Caco-2 (cell line): ENCODE measurements at regions not wholly inside any gene's neighbourhood (a gene's known extent, or its start where the extent isn't known, plus 50 kb on each side); places are given as distances from the start of the nearest gene placed in this dataset.

Experiments used
- BruUV-seq: library from RNA; stranded (reverse); fragments of 400-500 nt; replicated peaks from 2 replicates; lab custom pipeline; 2021; lab: Mats Ljungman, UMichigan
- CTCF ChIA-PET: fragments of 300-600 bp; sonication (Branson Sonifier 250); formaldehyde crosslinking; loops from one replicate; lab custom pipeline; 2022; ENCODE audit warnings: antibody characterized with exemption; lab: Charles Lee
- POLR2A ChIA-PET: fragments of 300-600 bp; sonication (Branson Sonifier 250); formaldehyde crosslinking; loops from one replicate; lab custom pipeline; 2022; ENCODE audit warnings: antibody characterized with exemption; lab: Charles Lee
- DNase-seq, 2 experiments: peaks; one replicate each; pipeline versions ENCODE4 v3.0.0 to v3.0.0-alpha.2; 2020 to 2022
- H3K27me3 ChIP-seq: replicated peaks from 2 replicates; pipeline ENCODE4 v1.6.0; 2011; ENCODE audit warnings: low read length; ENCODE audit not compliant: control insufficient read depth, insufficient read depth
- H3K36me3 ChIP-seq: 2 replicates; pipeline ENCODE4 v1.5.1; 2011; ENCODE audit warnings: low read length; ENCODE audit not compliant: control insufficient read depth, insufficient read depth
- H3K4me1 ChIP-seq: fragments of 250-450 bp; sonication (Bioruptor Pico); 2 replicates; pipeline ENCODE4 v1.5.1; 2020; ENCODE audit warnings: mild to moderate bottlenecking
- H3K4me3 ChIP-seq: 2 replicates; pipeline ENCODE4 v1.5.1; 2011; ENCODE audit warnings: low read depth, mild to moderate bottlenecking, control low read depth, low read length
- H3K9me3 ChIP-seq: fragments of 250-450 bp; sonication (Bioruptor Pico); 2 replicates; pipeline ENCODE4 v1.5.1; 2020; ENCODE audit warnings: mild to moderate bottlenecking, moderate library complexity
- H3K27ac Mint-ChIP-seq: one replicate; pipeline ENCODE4 v1.8.0; 2022; ENCODE audit warnings: mixed read lengths; ENCODE audit not compliant: unreplicated experiment
- H3K27me3 Mint-ChIP-seq: one replicate; pipeline ENCODE4 v1.8.0; 2022; ENCODE audit warnings: mixed read lengths; ENCODE audit not compliant: insufficient read depth, unreplicated experiment
- H3K36me3 Mint-ChIP-seq: one replicate; pipeline ENCODE4 v1.8.0; 2022; ENCODE audit warnings: mild to moderate bottlenecking, mixed read lengths; ENCODE audit not compliant: insufficient read depth, unreplicated experiment
- H3K4me1 Mint-ChIP-seq: one replicate; pipeline ENCODE4 v1.8.0; 2022; ENCODE audit warnings: low read depth, mixed read lengths; ENCODE audit not compliant: unreplicated experiment
- H3K4me3 Mint-ChIP-seq: one replicate; pipeline ENCODE4 v1.8.0; 2022; ENCODE audit warnings: mild to moderate bottlenecking, moderate library complexity, mixed read lengths; ENCODE audit not compliant: unreplicated experiment
- H3K9me3 Mint-ChIP-seq: one replicate; pipeline ENCODE4 v1.8.0; 2022; ENCODE audit warnings: mixed read lengths; ENCODE audit not compliant: unreplicated experiment
- CTCF ChIP-seq, 2 experiments: fragments of 200-600 bp in 1 of 2; IDR thresholded peaks; 1 replicate in 1 of 2; 2 replicates in 1 of 2; pipeline versions ENCODE4 v1.5.1 to v1.8.0; 2011 to 2022; ENCODE audit warnings: antibody characterized with exemption in 1 of 2, control low read depth in 1 of 2, inconsistent platforms in 1 of 2, low read depth in 1 of 2, low read length in 1 of 2, mild to moderate bottlenecking in 1 of 2, moderate library complexity in 1 of 2; ENCODE audit not compliant: insufficient read depth in 1 of 2, severe bottlenecking in 1 of 2, unreplicated experiment in 1 of 2
- intact Hi-C: fragments of 100-400 bp; cut with micrococcal nuclease; formaldehyde crosslinking; loops from one replicate; pipeline ENCODE4 v1.10.0; 2022; ENCODE audit not compliant: unreplicated experiment

GRCh38 chr2:37739153-37739552, 67.7 kb upstream of the CDC42EP3 start:
- BruUV-seq, result TSS peak; percentile 91
- TF ChIP-seq CTCF (IDR thresholded peaks at IDR 0.05; ENCODE audit: insufficient read depth in 1 of 2, low read depth in 1 of 2, low read length in 1 of 2, severe bottlenecking in 1 of 2, unreplicated experiment in 1 of 2), result no peak
- intact Hi-C loops, result no loop called here
- Histone ChIP-seq H3K27me3 (no peaks in the 10 kb centered on the region), H3K4me3 (no peak overlapping the region), H3K4me1 (peaks cover 25% of the 10 kb centered on the region), H3K9me3 (no peaks in the 10 kb centered on the region), H3K36me3 (no peaks in the 10 kb centered on the region)
- no peak for DNase-seq
- Mint-ChIP-seq H3K4me3 (peak overlapping the region; percentile 52), H3K27me3 (no peaks in the 10 kb centered on the region), H3K27ac (peak overlapping the region; percentile 95), H3K9me3 (no peaks in the 10 kb centered on the region), H3K4me1 (peaks cover 42% of the 10 kb centered on the region), H3K36me3 (peaks cover 10% of the 10 kb centered on the region)
- ChIA-PET CTCF (interaction anchor here (1.0 kb wide), 1 partner anchor 138 kb away, joined by 3 read pairs; no protein-coding TSS in a partner anchor), POLR2A (interaction anchor here (0.6 kb wide), 1 partner anchor 8 kb away, joined by 3 read pairs; no protein-coding TSS in a partner anchor)

DNA sequence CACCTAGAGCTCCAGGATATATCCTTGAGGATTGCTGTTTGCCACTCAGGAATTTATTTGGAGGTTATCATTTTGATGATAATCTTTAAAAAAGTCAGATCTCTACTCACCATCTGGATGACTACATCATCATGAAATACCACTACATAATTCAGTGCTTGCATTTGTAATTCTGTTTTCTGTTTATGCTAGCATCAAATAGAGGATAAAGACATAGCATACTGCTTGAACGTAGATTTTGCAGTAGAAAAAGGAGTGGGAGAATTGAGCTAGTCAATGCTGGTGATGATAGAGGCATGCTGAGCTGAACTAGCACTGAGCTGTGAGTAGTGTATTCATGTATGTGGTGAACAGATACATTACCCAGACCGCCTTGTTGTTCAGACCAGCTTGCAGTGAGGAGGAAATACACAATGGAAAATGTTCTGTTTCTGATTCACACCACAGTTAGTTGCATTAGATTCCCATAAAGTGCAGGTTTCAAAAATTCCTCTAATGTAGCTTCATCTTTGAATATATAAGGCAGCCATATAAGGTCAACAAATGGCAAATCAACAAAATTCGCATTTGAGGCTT, 68.8 kb upstream of the CDC42EP3 start:
- Mint-ChIP-seq H3K4me1 (peaks cover 40% of the 10 kb centered on the region), H3K4me3 (peak overlapping the region; percentile 52), H3K27me3 (no peaks in the 10 kb centered on the region), H3K36me3 (peaks cover 10% of the 10 kb centered on the region), H3K9me3 (no peaks in the 10 kb centered on the region), H3K27ac (peak overlapping the region; percentile 95)
- Histone ChIP-seq H3K4me1 (peaks cover 25% of the 10 kb centered on the region), H3K36me3 (no peaks in the 10 kb centered on the region), H3K9me3 (no peaks in the 10 kb centered on the region), H3K27me3 (no peaks in the 10 kb centered on the region), H3K4me3 (no peak overlapping the region)
- ChIA-PET CTCF (interaction anchor here (1.0 kb wide), 1 partner anchor 137 kb away, joined by 4 read pairs; no protein-coding TSS in a partner anchor), POLR2A (no interaction called here)
- no peak for DNase-seq
- TF ChIP-seq CTCF (IDR thresholded peaks at IDR 0.05; ENCODE audit: insufficient read depth in 1 of 2, low read depth in 1 of 2, low read length in 1 of 2, severe bottlenecking in 1 of 2, unreplicated experiment in 1 of 2), result no peak
- no TSS peak for BruUV-seq
- intact Hi-C loops, result no loop called here

GRCh38 chr2:37742286-37742685, 70.8 kb upstream of the CDC42EP3 start:
- Histone ChIP-seq H3K36me3 (no peaks in the 10 kb centered on the region), H3K4me3 (no peak overlapping the region), H3K27me3 (no peaks in the 10 kb centered on the region), H3K4me1 (peaks cover 27% of the 10 kb centered on the region), H3K9me3 (no peaks in the 10 kb centered on the region)
- no TSS peak for BruUV-seq
- no peak for DNase-seq
- Mint-ChIP-seq H3K27me3 (no peaks in the 10 kb centered on the region), H3K9me3 (no peaks in the 10 kb centered on the region), H3K4me1 (peaks cover 31% of the 10 kb centered on the region), H3K27ac (no peak overlapping the region), H3K36me3 (peaks cover 10% of the 10 kb centered on the region), H3K4me3 (no peak overlapping the region)
- CTCF ChIA-PET, result no interaction called here
- POLR2A ChIA-PET, result no interaction called here
- TF ChIP-seq CTCF (IDR thresholded peaks at IDR 0.05; ENCODE audit: insufficient read depth in 1 of 2, low read depth in 1 of 2, low read length in 1 of 2, severe bottlenecking in 1 of 2, unreplicated experiment in 1 of 2), result no peak
- intact Hi-C loops, result no loop called here
